HCT116 (cell line): ENCODE measurements at regions not wholly inside any gene's neighbourhood (a gene's known extent, or its start where the extent isn't known, plus 50 kb on each side); places are given as distances from the start of the nearest gene placed in this dataset.

Experiments used
- SIN3A ChIP-seq: IDR thresholded peaks from 2 replicates; pipeline ENCODE4 v1.6.1; 2012; ENCODE audit warnings: low read depth
- SP1 ChIP-seq: IDR thresholded peaks from 2 replicates; pipeline ENCODE4 v1.6.1; 2012; ENCODE audit warnings: low read depth
- TF ChIP-seq, protein P1 (sequence below), 3 experiments: fragments of 200-600 bp in 1 of 3; sonication (generic) in 1 of 3; IDR thresholded peaks in 2 of 3; conservative IDR thresholded peaks in 1 of 3; 2 replicates each; pipeline ENCODE4 v1.5.1; 2012 to 2017; ENCODE audit warnings: low read depth in 2 of 3, low read length in 2 of 3, antibody characterized with exemption in 1 of 3, borderline replicate concordance in 1 of 3, control low read depth in 1 of 3, mild to moderate bottlenecking in 1 of 3, mixed read lengths in 1 of 3, mixed run types in 1 of 3, moderate library complexity in 1 of 3; ENCODE audit not compliant: insufficient read depth in 1 of 3

DNA sequence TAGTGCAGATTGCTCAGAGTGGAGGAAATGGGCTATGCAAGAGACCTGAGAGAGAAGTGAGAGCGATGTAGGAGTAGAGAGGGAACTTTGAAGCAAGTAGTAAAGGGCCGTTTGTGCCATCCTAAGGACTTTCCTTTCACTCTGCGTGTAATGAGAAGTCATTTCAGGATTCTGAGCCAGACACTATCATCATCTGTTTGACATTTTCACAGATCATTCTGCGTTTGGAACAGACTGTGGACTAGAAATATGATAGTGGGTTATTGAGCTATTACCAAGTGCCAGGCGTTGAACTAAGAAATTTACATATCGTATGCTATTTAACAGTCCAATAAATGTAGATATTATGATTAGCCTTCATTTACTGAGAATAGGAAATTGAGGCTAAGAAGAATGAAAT lies 150.0 kb upstream of the ROBO2 start:
- TF ChIP-seq, protein P1, sequence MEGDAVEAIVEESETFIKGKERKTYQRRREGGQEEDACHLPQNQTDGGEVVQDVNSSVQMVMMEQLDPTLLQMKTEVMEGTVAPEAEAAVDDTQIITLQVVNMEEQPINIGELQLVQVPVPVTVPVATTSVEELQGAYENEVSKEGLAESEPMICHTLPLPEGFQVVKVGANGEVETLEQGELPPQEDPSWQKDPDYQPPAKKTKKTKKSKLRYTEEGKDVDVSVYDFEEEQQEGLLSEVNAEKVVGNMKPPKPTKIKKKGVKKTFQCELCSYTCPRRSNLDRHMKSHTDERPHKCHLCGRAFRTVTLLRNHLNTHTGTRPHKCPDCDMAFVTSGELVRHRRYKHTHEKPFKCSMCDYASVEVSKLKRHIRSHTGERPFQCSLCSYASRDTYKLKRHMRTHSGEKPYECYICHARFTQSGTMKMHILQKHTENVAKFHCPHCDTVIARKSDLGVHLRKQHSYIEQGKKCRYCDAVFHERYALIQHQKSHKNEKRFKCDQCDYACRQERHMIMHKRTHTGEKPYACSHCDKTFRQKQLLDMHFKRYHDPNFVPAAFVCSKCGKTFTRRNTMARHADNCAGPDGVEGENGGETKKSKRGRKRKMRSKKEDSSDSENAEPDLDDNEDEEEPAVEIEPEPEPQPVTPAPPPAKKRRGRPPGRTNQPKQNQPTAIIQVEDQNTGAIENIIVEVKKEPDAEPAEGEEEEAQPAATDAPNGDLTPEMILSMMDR (IDR thresholded peaks at IDR 0.05 in 2 of 3, conservative IDR thresholded peaks at IDR 0.05 in 1 of 3; ENCODE audit: borderline replicate concordance in 1 of 3, insufficient read depth in 1 of 3, low read depth in 2 of 3, low read length in 2 of 3): no peak
- no peak for TF ChIP-seq SP1
- no peak for TF ChIP-seq SIN3A
